NCI-H1694 treated with DMSO at 0.1 percent for 48 hours (cell line): ENCODE measurements at regions not wholly inside any gene's neighbourhood (a gene's known extent, or its start where the extent isn't known, plus 50 kb on each side); places are given as distances from the start of the nearest gene placed in this dataset.
"Not testable (repeated sequence)": the region's sequence is repeated elsewhere in the genome, so short reads cannot be mapped to it uniquely, and the experiment has no call there.

Experiments used
- DNase-seq: peaks from one replicate; lab custom pipeline; 2025; lab: John Stamatoyannopoulos, UW

GRCh38 chr4:160493206-160493605 is 1390.3 kb downstream of the RAPGEF2 start:
- no peak for DNase-seq

- no peak for DNase-seq
Observed at GRCh38 chr4:160495356-160495755, 1392.5 kb downstream of the RAPGEF2 start.

DNA sequence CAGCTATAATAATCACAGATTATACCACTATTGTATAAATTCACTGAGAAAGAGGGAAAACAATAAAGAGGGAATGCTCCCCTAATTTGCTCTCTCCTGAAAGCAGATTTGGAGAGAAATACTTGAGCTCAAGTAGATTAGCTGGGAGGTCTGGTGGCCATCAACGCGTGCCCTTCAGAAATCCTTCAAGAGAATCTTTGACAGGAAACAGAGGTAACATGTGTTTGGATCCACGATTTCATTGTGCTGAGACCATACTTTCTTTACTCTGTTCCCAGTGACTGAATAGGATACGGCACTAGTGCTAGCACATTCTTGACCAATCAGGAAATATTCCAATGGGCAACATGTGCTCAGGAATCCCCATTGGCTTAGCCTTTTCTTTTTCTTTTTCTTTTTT is 1395.3 kb downstream of the RAPGEF2 start:
- DNase-seq: no peak

DNA sequence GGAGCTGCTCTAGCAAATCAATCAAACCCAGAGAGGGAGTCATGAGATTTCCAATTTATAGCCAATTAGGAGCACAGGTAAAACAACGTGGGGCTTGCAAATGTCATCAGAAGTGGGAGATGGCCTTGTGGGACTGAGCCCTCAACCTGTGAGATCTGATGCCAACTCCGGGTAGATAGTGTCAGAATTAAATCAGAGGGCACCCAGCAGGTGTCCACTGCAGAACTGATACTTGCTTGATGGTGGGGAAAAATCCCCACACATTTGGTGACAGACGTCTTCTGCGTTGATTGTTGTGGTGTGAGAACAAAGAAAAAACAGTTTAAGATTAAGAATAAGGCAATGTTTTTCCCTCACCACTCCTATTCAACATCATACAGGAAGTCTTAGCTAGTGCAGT is 1402.8 kb downstream of the RAPGEF2 start:
- DNase-seq: no peak

DNA sequence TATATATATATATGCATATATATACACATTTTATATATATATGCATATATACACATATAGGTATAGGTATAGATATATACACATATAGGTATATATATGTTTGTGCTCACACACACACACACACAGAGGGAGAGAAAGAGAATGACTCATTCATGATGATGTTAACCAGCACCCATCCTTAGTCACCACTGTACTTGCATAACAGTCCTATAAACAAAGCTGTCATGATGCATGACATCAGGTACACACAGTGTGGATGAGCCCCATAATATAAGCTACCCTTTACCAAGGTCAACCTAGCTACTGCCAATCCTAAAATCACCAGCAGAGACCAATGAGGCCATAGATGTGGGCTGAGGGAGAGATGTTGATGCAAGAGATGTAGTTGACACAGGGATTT is 1408.0 kb downstream of the RAPGEF2 start:
- no peak for DNase-seq

GRCh38 chr4:160514126-160514525 is 1411.2 kb downstream of the RAPGEF2 start:
- DNase-seq: no peak

DNA sequence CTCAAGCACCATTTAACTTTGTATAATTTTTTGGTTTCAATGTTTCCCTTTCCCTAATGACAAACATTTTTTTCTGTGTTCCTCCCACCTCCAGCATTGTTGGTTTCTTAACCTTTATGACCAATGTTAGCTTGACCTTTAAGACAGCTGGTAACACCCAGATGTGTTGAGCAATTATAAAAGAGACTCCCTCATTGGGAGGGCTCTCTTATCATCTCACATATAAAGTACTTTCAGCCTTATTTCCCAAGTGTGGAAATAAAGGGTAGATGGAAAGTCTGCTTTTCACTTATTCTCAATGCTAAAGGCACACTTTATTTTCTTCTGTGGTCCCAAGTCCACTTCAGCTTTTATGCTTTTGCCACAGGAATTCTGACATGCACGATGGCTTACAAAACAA is 1420.4 kb downstream of the RAPGEF2 start:
- no peak for DNase-seq

- no peak for DNase-seq
Observed at GRCh38 chr4:160537681-160538080, 1434.8 kb downstream of the RAPGEF2 start.

DNA sequence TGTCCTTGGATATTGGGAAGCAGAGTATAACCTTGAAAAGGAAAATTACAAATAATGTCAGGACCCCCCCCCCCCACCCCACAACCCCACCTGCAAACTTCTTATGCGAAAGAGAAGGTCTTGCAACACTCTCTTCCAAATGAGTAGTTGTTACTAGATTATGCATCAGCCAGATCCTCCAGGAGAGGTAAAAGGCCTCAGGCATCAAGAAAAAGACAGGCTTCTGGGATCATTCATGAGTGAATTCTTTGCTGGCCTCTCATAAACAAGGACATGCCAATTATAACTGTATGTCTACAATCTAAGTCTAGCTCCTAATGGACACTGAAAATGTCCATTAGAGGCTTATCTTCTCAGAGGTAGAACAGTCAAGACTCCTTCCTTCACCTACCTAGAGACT is 1443.3 kb downstream of the RAPGEF2 start:
- DNase-seq: no peak

GRCh38 chr4:160549951-160550519 is 1447.2 kb downstream of the RAPGEF2 start:
- not testable (repeated sequence) for DNase-seq

DNA sequence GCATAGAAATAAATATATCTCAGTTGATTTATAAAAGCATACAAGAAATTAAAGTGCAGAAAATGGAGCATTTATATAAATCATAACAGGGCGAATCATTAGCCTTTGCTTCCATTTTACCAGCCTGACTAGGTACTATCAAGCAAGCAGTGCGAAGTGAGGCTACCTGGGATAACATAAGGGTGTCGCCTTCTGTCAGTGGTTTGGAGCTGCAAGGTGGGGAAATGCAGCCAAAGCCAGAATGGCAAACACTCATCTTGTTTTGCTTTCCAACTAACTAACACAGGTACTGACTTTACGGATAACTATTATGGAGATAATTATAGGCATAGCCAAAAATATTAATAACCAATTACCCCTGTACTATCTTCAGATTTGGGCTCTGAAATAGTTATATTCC is 1459.8 kb downstream of the RAPGEF2 start:
- no peak for DNase-seq

- DNase-seq: no peak
Observed at GRCh38 chr4:160563552-160564282, 1460.8 kb downstream of the RAPGEF2 start.

DNA sequence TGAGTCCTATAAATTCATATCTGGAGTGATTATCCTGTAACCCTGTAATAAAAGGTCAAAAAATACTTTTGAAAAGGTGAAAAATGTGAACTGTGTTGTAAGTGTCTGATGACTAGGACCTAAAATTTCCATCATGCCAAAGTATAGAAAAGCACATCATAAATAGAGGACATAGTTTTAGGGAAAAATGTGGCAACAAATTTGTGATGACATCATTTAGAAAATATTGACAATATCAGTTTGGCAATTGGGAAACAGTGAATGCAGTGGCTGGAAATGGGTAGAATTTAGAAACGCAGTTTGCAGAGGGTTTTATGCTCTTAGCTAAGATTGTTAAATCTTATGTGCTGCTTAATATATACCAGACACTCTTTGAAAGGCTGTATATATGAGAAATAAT is 1464.8 kb downstream of the RAPGEF2 start:
- DNase-seq: no peak

GRCh38 chr4:160570271-160570670 is 1467.4 kb downstream of the RAPGEF2 start:
- DNase-seq: no peak

DNA sequence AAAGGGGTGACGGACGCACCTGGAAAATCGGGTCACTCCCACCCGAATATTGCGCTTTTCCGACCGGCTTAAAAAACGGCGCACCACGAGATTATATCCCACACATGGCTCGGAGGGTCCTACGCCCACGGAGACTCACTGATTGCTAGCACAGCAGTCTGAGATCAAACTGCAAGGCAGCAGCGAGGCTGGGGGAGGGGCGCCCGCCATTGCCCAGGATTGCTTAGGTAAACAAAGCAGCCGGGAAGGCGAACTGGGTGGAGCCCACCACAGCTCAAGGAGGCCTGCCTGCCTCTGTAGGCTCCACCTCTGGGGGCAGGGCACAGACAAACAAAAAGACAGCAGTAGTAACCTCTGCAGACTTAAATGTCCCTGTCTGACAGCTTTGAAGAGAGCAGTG is 1471.4 kb downstream of the RAPGEF2 start:
- not testable (repeated sequence) for DNase-seq

DNA sequence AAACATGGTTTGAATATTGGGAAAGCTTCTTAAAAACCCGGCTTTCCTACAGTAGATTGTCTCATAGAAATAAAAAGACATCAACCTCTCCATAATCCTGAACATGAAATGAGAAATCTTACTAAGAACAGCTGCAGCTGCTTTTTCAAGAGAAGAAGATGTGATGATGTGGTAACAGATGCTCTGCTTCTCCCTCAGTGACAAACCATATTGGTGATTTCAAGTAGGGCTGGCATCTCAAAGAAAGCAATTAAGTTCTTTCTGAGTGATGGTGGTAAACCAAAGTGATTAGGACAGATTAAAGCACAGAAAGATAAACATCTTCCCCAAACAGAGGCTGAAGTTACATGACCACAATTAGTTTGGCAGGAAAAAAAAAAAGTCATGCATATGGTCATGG is 1477.7 kb downstream of the RAPGEF2 start:
- no peak for DNase-seq

GRCh38 chr4:160592258-160592657 is 1489.4 kb downstream of the RAPGEF2 start:
- no peak for DNase-seq

DNA sequence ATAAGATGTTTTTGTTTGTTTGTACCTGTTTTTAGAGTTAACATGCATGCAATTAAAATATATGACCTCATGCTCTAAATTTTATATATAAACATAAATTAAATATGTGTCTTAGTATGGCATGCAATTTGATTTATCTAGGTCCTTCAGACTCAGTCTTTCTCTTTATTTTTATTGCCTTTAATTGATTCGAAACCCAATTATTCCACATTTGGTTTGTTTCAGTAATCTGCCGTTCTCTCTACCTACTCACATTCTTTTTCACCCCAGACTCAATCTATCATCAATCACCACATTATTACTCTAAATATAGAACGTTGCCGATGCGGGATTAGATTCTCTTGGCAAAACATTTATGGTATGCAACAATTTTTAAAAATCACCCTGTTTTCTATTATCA is 1492.8 kb downstream of the RAPGEF2 start:
- DNase-seq: no peak

DNA sequence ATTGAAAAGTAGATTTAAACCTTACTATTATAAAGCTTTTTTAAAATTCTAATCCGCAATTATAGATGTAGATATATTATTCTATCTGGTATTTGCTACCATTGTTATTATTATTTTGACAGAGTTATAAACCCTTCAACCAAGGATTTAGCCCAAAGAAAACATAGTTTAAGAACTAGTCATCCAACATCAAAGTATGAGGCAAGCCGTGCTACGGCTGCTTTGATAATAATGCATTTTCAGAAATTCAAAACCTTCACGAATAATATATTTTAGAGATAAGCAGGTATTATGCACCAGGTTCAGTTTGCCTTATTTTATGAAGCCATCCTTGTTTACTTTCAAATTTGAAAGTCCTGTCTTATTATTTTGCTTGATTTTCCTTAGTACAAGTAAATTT is 1501.7 kb downstream of the RAPGEF2 start:
- no peak for DNase-seq

GRCh38 chr4:160611181-160611580 is 1508.3 kb downstream of the RAPGEF2 start:
- DNase-seq: no peak

GRCh38 chr4:160631044-160631443 is 1528.2 kb downstream of the RAPGEF2 start:
- DNase-seq: no peak

DNA sequence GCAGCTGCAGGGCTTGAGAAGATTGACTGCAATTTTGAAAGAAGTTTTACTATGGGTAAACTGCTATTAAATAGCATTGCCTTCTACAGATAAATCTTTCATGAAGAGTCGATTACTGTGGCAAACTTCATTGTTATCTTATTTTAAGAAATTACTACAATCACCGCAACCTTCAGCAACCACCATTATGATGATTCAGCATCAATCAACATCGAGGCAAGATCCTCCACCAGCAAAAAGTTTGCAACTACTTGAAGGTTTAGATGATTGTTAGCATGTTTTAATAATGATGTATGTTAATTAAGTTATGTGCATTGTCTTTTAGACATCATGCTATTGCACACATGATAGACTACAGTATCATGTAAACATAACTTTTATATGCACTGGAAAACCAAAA is 1511.0 kb downstream of the FSTL5 start:
- no peak for DNase-seq

DNA sequence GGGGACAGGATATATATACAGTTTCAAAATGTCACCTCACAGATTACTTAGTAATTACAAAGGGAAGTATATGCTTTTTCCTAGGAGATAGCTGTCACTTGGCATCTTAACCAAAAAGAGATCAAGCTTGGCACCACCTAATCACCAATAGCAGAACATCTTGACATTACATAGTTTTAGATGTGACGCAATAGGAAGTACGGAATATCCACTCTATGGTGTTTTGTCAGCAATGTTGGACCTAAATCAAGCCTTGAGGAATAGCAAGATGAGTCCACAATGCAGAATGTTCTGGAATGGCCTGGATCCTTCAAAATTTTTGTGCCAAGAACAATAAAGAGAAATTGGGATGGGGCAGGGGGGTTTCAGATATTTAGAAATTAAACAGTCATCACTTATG is 1488.2 kb downstream of the FSTL5 start:
- no peak for DNase-seq

- DNase-seq: no peak
Observed at GRCh38 chr4:160685729-160686128, 1478.1 kb downstream of the FSTL5 start.
